CD4-positive, alpha-beta T cell treated with Interleukin-2 at 100 ng/mL for 4 hours (primary cell): ENCODE measurements at regions not wholly inside any gene's neighbourhood (a gene's known extent, or its start where the extent isn't known, plus 50 kb on each side); places are given as distances from the start of the nearest gene placed in this dataset.

Source experiments
- DNase-seq: peaks from one replicate; pipeline ENCODE4 v3.0.0-alpha.2; 2020; ENCODE audit warnings: low spot score

GRCh38 chr4:34193451-34194154, 2050.7 kb downstream of the ARAP2 start:
- no peak for DNase-seq

- no peak for DNase-seq
Observed at GRCh38 chr4:34194585-34194984, 2049.7 kb downstream of the ARAP2 start.

GRCh38 chr4:34196375-34196774, 2047.9 kb downstream of the ARAP2 start:
- no peak for DNase-seq

- DNase-seq = no peak
Observed at GRCh38 chr4:34198966-34199365, 2045.3 kb downstream of the ARAP2 start.

- DNase-seq = no peak
Observed at GRCh38 chr4:34200535-34200934, 2043.8 kb downstream of the ARAP2 start.

GRCh38 chr4:34202154-34202553, 2042.2 kb downstream of the ARAP2 start:
- no peak for DNase-seq

- DNase-seq = no peak
Observed at GRCh38 chr4:34220601-34221000, 2023.7 kb downstream of the ARAP2 start.

- DNase-seq = no peak
Observed at GRCh38 chr4:34221986-34222385, 2022.3 kb downstream of the ARAP2 start.

GRCh38 chr4:34236118-34236517, 2008.2 kb downstream of the ARAP2 start:
- DNase-seq = no peak

GRCh38 chr4:34245276-34245675, 1999.0 kb downstream of the ARAP2 start:
- DNase-seq = no peak

GRCh38 chr4:34250562-34250961, 1993.8 kb downstream of the ARAP2 start:
- DNase-seq = no peak

GRCh38 chr4:34253239-34253638, 1991.1 kb downstream of the ARAP2 start:
- no peak for DNase-seq

GRCh38 chr4:34258176-34258575, 1986.1 kb downstream of the ARAP2 start:
- no peak for DNase-seq

- no peak for DNase-seq
Observed at GRCh38 chr4:34261799-34262314, 1982.5 kb downstream of the ARAP2 start.

- DNase-seq = no peak
Observed at GRCh38 chr4:34269613-34270012, 1974.7 kb downstream of the ARAP2 start.

GRCh38 chr4:34271479-34272355, 1972.6 kb downstream of the ARAP2 start:
- no peak for DNase-seq

GRCh38 chr4:34279011-34279410, 1965.3 kb downstream of the ARAP2 start:
- no peak for DNase-seq

- DNase-seq = no peak
Observed at GRCh38 chr4:34280131-34280530, 1964.2 kb downstream of the ARAP2 start.

GRCh38 chr4:34281826-34282225, 1962.5 kb downstream of the ARAP2 start:
- no peak for DNase-seq

GRCh38 chr4:34289489-34289888, 1954.8 kb downstream of the ARAP2 start:
- no peak for DNase-seq

GRCh38 chr4:34289962-34290361, 1954.4 kb downstream of the ARAP2 start:
- no peak for DNase-seq

GRCh38 chr4:34293459-34293858, 1950.9 kb downstream of the ARAP2 start:
- DNase-seq = no peak

- no peak for DNase-seq
Observed at GRCh38 chr4:34309383-34309906, 1934.9 kb downstream of the ARAP2 start.
